Activated CD4-positive, CD25-positive, alpha-beta regulatory T cell (primary cell): ENCODE measurements at regions not wholly inside any gene's neighbourhood (a gene's known extent, or its start where the extent isn't known, plus 50 kb on each side); places are given as distances from the start of the nearest gene placed in this dataset.

ENCODE experiments used
- DNase-seq, 4 experiments: peaks; one replicate each; lab custom pipeline; 2025; lab: John Stamatoyannopoulos, UW

GRCh38 chr20:22370137-22370536, 214.2 kb downstream of the FOXA2 start:
- DNase-seq = no peak

DNA sequence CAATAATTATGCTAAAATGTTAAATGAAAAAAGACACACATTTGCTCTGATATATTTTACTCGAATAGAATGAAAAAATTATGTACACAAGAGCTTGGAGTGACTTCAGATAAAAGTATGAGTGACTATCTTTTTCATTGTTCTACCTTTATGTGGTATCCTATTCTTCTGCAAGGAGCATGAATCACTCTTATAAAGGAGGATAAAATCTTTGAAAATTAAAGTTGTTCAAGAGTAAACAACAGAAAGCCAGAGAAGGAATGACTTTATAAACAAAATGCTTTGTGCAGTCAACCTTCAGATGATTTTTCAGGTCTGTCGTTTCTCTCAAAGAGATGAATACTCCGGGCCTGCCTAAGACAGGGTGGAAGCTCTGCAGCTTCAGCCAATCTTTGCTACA, 215.3 kb downstream of the FOXA2 start:
- no peak for DNase-seq

- DNase-seq = no peak
These were observed 216.1 kb downstream of the FOXA2 start for GRCh38 chr20:22368235-22368634.

- DNase-seq = no peak
These were observed 217.7 kb downstream of the FOXA2 start for GRCh38 chr20:22366631-22367030.

DNA sequence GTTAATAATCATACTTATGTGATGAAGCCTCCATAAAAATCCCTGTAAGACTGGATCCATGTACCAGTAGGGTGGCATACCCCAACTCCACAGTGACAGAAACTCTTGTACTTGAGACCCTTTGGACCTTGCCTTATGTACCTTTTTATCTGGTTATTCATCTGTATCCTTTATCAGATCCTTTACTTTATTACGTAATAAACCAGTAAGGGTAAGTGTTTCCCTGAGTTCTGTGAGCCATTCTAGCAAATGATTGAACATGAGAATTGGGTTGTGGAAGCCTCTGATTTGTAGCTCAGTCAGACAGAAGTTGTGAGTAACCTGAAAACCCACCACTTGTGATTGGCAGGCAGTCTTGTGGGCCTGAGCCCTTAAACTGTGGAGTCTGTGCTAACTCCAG, 229.7 kb downstream of the FOXA2 start:
- no peak for DNase-seq

GRCh38 chr20:22353586-22353985, 230.8 kb downstream of the FOXA2 start:
- DNase-seq = no peak

DNA sequence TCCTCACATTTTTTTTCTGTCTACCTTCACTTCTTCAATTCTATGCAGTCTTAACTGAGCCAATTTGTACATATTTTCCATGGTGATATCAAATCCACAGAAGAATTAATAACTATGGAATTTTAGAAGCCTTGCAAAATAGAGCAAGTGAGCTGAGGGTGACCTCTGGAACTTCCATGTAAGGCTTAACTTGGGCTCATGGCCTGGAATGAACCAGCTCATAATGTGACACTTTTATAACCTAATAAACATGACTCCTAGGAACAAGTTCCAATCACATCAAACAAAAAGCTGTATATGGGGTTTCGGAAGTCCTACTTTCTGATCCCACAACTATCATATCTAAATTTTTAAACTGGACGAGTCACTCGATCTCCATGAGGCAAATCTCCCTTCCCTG, 232.4 kb downstream of the FOXA2 start:
- DNase-seq = no peak

GRCh38 chr20:22350624-22351023, 233.7 kb downstream of the FOXA2 start:
- DNase-seq = no peak

DNA sequence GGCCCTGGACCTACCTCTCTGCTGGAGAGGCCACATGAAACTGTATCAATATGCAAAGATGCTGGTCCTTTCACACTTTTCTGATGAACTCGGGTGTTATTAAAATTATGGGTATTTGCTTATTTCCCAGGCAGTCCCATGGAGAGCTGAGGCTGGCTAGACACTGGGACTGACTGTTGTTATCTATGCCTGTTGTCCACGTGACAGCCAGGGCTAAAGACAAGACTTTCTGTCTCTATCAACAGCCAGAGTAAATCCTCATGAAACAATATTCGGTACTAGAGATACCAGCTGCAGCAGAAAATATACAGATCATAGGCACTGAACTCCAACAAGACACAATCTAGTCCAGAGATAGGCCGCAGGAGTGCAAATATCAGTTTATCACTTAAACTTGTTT, 236.4 kb downstream of the FOXA2 start:
- DNase-seq = no peak

DNA sequence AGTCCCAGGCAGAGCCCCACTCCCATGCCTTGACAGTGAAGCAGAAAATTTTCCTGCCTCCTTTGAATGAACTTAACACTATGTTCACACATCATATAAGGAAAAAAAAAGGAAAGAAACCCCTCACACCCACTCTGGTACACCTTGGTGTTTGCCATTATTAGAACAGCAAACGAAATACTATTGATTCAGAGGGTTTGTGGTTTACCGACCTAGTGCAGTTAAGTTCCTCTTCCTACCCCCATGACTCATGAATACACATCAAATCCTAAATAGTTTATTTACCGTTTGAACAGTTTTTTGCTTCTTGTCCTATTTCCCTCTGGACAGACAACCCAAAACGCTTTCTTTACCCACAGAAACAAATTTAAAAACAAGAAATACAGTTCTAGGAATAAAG, 237.7 kb downstream of the FOXA2 start:
- no peak for DNase-seq

- no peak for DNase-seq
These were observed 240.8 kb downstream of the FOXA2 start for GRCh38 chr20:22343612-22344011.

- no peak for DNase-seq
These were observed 242.0 kb downstream of the FOXA2 start for GRCh38 chr20:22342410-22342809.

DNA sequence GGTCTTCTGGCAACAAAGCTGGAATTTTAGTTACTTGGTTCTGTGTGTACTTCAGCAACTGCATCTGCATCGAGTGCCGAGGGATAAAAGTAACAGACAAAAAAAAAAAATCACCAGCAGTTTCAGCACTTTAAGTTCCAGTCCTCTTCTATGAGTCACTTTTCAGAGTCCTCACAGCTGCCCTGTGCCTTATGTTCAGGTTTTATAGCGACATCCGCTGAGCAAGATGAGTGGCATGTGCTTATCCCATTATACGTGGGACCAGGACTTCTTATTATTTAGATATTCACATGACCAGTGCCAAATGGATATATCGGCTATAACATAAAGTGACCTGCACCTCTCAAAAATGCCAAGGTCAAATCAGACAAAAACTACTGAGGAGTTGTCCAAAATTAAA, 242.9 kb downstream of the FOXA2 start:
- DNase-seq = no peak

GRCh38 chr20:22339946-22340345, 244.4 kb downstream of the FOXA2 start:
- DNase-seq = no peak

DNA sequence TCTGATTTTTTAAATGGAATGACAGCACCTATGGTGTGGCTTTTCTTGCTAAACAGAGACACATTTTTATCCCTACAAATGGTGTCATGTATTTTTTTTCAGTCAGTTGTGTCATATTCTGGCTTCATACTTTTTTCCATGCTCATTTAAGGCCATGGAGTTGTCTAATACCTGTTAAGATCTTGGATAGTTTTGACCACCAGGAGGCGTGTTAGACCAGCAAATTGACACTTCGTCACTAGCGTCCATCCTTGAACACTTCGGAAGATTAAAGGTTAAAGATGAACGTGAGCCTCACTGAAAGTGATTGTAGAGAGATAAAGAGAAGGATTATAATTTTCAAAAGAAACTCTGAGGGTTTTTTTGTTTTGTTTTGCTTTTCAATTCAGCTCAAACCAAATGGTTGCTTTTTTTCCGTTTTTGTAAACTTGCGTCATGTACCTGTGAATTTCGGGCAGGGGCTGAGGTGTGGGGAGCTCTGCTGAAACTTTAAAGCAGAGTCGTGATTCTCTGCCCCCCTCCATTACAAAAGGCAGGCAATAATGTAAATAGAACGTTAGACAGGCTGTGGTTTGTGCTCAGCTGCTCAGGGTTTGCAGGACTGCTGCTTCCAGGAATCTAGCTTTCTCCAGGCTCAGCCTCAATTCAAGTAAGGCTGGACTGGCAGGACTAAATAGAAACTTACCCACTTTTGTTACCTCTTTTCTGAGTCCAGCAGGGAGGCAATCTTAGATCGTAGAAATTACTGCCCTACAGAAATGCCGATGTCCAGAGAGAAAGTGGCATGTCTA, 245.1 kb downstream of the FOXA2 start:
- no peak for DNase-seq

- no peak for DNase-seq
These were observed 246.1 kb downstream of the FOXA2 start for GRCh38 chr20:22338140-22338708.

GRCh38 chr20:22335210-22335609, 249.2 kb downstream of the FOXA2 start:
- DNase-seq = no peak

DNA sequence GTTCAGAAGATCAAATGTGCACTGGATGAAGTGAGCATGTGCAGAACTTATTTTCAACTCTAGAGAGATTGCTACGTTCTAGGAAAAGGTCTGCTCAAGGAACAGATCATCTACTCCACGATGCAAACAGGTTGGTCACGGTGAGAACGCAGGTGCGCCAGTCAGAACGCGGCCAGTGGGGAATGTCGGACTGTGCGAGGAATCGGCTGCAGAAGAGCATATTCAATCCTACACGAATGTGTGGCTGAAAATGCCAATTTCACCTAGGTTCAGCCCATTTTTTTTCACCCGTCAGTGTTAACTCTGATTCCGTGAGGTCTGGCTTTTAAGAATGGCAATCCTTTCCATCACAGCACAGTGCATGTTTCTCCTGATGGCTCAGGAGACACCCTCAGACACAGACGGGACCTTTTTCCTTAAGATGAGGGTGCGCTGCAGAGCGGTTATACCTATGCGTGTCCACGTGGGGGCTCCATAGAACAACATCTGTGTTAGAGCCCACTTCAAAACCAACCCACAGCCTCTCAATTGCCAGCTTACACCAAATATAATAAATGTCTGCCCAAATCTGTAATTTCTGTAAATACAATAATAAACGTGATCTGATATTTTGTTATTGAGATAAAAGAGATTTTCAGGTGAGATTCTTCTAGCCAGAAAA, 250.4 kb downstream of the FOXA2 start:
- no peak for DNase-seq

GRCh38 chr20:22324505-22324904, 259.9 kb downstream of the FOXA2 start:
- DNase-seq = no peak

GRCh38 chr20:22322513-22322912, 261.9 kb downstream of the FOXA2 start:
- DNase-seq = no peak

GRCh38 chr20:22321191-22321590, 263.2 kb downstream of the FOXA2 start:
- no peak for DNase-seq

DNA sequence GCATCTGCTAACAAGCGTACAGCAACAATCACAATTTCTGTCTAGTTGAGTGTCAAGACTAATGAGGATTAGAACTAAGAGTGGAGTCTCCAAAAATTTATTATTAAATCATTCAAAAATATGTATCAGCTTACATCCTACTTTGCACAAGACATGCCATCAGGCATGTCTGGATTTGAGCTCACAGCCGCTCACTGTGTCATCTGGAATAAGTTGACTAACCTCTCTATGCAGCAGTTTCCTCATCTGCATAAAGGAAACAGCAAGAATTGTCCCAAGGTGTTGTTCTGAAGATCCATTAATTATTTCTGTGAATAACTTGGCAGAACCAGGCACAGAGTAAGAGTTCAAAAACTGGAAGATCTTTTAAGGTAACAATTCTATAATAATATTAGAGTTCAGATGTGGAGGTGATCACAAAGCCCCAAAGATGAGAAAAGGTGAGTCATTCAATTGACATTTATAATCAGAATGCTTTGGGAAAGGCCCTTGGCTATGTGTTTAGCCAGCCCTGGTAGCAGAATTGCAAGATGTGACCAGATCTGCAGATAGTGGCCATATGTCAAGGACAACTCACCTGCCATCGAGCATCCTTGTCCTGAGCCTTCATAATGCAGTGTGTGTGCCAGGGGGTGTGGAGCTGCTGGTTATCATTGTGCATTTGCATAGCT, 264.0 kb downstream of the FOXA2 start:
- no peak for DNase-seq

DNA sequence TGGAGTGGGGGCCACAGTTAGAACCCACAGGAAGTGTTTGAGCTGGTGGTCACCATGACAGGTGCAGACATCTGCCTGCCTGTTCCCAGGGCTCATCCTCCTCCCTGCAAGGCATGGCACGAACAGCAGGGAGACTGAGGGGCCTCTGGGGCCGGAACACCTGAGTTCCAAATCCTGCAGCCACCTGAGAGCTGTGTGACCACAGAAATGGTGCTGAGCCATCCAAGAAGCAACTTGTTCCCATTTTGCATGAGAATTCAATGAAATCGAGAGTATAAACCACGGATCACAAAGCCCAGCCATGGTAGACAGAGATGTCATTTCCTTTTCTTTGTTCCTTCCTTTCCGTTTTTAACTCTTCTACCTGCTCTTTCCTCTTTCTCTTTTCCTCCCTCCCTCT, 268.6 kb downstream of the FOXA2 start:
- no peak for DNase-seq
